Left lung (tissue), 4 donors: ENCODE measurements at regions not wholly inside any gene's neighbourhood (a gene's known extent, or its start where the extent isn't known, plus 50 kb on each side); places are given as distances from the start of the nearest gene placed in this dataset.
A peak's percentile ranks its signal among the peaks of the same experiment; 100 is the strongest.

Source experiments
- ATAC-seq: fragments of 200-7000 bp; cut with Tn5 transposase; one replicate; pipeline ENCODE4 v1.9.1; 2020; ENCODE audit warnings: moderate library complexity
- DNase-seq, 4 donors: peaks; one replicate each; pipeline ENCODE4 v3.0.0-alpha.2; 2013 to 2020
- H3K27ac ChIP-seq, 2 donors: fragments of 200-600 bp; sonication (generic) in 1 of 2; one replicate each; pipeline versions ENCODE4 v1.5.0 to v1.8.0; 2020 to 2021
- H3K27me3 ChIP-seq, 2 donors: fragments of 200-600 bp; sonication (generic) in 1 of 2; one replicate each; pipeline versions ENCODE4 v1.5.0 to v1.8.0; 2020 to 2021
- H3K36me3 ChIP-seq, 2 donors: fragments of 200-600 bp; sonication (generic) in 1 of 2; one replicate each; pipeline versions ENCODE4 v1.5.0 to v1.8.0; 2020 to 2021
- H3K4me1 ChIP-seq, 2 donors: fragments of 200-600 bp; one replicate each; pipeline ENCODE4 v1.8.0; 2021
- H3K4me3 ChIP-seq, 2 donors: fragments of 200-600 bp; sonication (generic) in 1 of 2; one replicate each; pipeline versions ENCODE4 v1.5.0 to v1.8.0; 2020 to 2021; ENCODE audit warnings: mild to moderate bottlenecking in 1 of 2
- H3K9me3 ChIP-seq, 2 donors: fragments of 200-600 bp; sonication (generic) in 1 of 2; one replicate each; pipeline versions ENCODE4 v1.5.0 to v1.8.0; 2020 to 2021
- CTCF ChIP-seq, 2 donors: fragments of 200-600 bp; sonication (generic) in 1 of 2; IDR thresholded peaks; one replicate each; pipeline versions ENCODE4 v1.5.0 to v1.8.0; 2021; ENCODE audit warnings: antibody characterized with exemption in 2 of 2
- intact Hi-C, 2 donors: fragments of 100-400 bp; cut with DNase I; formaldehyde crosslinking; loops; one replicate each; pipeline versions ENCODE4 v1.11.2 to v1.14.2; 2022
- donor health status: DM: no; HTN: yes; CAD: no.
- donor health status: DM: no; HTN: no; CAD: no.

- ATAC-seq: no peak
- no peak for DNase-seq
- intact Hi-C loops: no loop called here
- Histone ChIP-seq H3K27ac (no peak overlapping the region), H3K4me1 (no peaks in the 10 kb centered on the region), H3K27me3 (no peaks in the 10 kb centered on the region), H3K4me3 (no peak overlapping the region), H3K36me3 (no peaks in the 10 kb centered on the region), H3K9me3 (peaks cover 0 to 30% of the 10 kb centered on the region in 2 donors)
- TF ChIP-seq CTCF (IDR thresholded peaks at IDR 0.05): no peak
These were observed 257.2 kb downstream of the YTHDC2 start for GRCh38 chr5:113770648-113771047.

GRCh38 chr5:113771483-113771882 is 258.0 kb downstream of the YTHDC2 start:
- no peaks in the 10 kb centered on the region for H3K36me3 ChIP-seq
- H3K9me3 ChIP-seq: peaks cover 0 to 22% of the 10 kb centered on the region in 2 donors
- H3K4me1 ChIP-seq: no peaks in the 10 kb centered on the region
- no peak overlapping the region for H3K27ac ChIP-seq
- TF ChIP-seq CTCF (IDR thresholded peaks at IDR 0.05): no peak
- H3K27me3 ChIP-seq: no peaks in the 10 kb centered on the region
- ATAC-seq (no peak), DNase-seq (no peak)
- intact Hi-C loops: no loop called here
- H3K4me3 ChIP-seq: no peak overlapping the region

GRCh38 chr5:113776168-113776567 is 262.7 kb downstream of the YTHDC2 start:
- Histone ChIP-seq H3K27me3 (no peaks in the 10 kb centered on the region), H3K36me3 (no peaks in the 10 kb centered on the region), H3K4me3 (no peak overlapping the region), H3K27ac (no peak overlapping the region), H3K4me1 (no peaks in the 10 kb centered on the region), H3K9me3 (peaks cover 0 to 2% of the 10 kb centered on the region in 2 donors)
- DNase-seq (no peak), ATAC-seq (no peak)
- no peak for TF ChIP-seq CTCF (IDR thresholded peaks at IDR 0.05)
- intact Hi-C loops: no loop called here

- TF ChIP-seq CTCF (IDR thresholded peaks at IDR 0.05): no peak
- H3K36me3 ChIP-seq: no peaks in the 10 kb centered on the region
- no peak overlapping the region for H3K4me3 ChIP-seq
- peaks cover 0 to 2% of the 10 kb centered on the region in 2 donors for H3K9me3 ChIP-seq
- intact Hi-C loops: no loop called here
- ATAC-seq (no peak), DNase-seq (peak in 1 of 4 donors; percentile 16)
- H3K27me3 ChIP-seq: no peaks in the 10 kb centered on the region
- H3K27ac ChIP-seq: no peak overlapping the region
- H3K4me1 ChIP-seq: no peaks in the 10 kb centered on the region
These were observed 263.5 kb downstream of the YTHDC2 start for GRCh38 chr5:113776832-113777525.

GRCh38 chr5:113778147-113778546 is 264.7 kb downstream of the YTHDC2 start:
- Histone ChIP-seq H3K27me3 (no peaks in the 10 kb centered on the region), H3K4me3 (no peak overlapping the region), H3K9me3 (peaks cover 0 to 2% of the 10 kb centered on the region in 2 donors), H3K36me3 (no peaks in the 10 kb centered on the region), H3K4me1 (no peaks in the 10 kb centered on the region), H3K27ac (no peak overlapping the region)
- ATAC-seq (no peak), DNase-seq (no peak)
- intact Hi-C loops: no loop called here
- no peak for TF ChIP-seq CTCF (IDR thresholded peaks at IDR 0.05)
